Endothelial cell (in vitro differentiated cells): ENCODE measurements at regions not wholly inside any gene's neighbourhood (a gene's known extent, or its start where the extent isn't known, plus 50 kb on each side); places are given as distances from the start of the nearest gene placed in this dataset.

Experiments
- DNase-seq: peaks from one replicate; pipeline ENCODE4 v3.0.0; 2021; ENCODE audit warnings: low spot score
- H3K27ac Mint-ChIP-seq: one replicate; pipeline ENCODE4 v1.8.0; 2021; ENCODE audit warnings: mixed read lengths, inconsistent platforms; ENCODE audit not compliant: unreplicated experiment
- H3K27me3 Mint-ChIP-seq: one replicate; pipeline ENCODE4 v1.8.0; 2021; ENCODE audit warnings: mild to moderate bottlenecking, moderate library complexity, mixed read lengths, inconsistent platforms; ENCODE audit not compliant: unreplicated experiment
- H3K36me3 Mint-ChIP-seq: one replicate; pipeline ENCODE4 v1.8.0; 2021; ENCODE audit warnings: mild to moderate bottlenecking, low read depth, mixed read lengths, inconsistent platforms; ENCODE audit not compliant: unreplicated experiment
- H3K4me1 Mint-ChIP-seq: one replicate; pipeline ENCODE4 v1.8.0; 2021; ENCODE audit warnings: mild to moderate bottlenecking, mixed read lengths, inconsistent platforms; ENCODE audit not compliant: unreplicated experiment
- H3K4me3 Mint-ChIP-seq: one replicate; pipeline ENCODE4 v1.8.0; 2021; ENCODE audit warnings: mild to moderate bottlenecking, mixed read lengths, inconsistent platforms; ENCODE audit not compliant: unreplicated experiment
- H3K9me3 Mint-ChIP-seq: one replicate; pipeline ENCODE4 v1.8.0; 2021; ENCODE audit warnings: mixed read lengths, inconsistent platforms; ENCODE audit not compliant: unreplicated experiment
- TF ChIP-seq, protein P1 (sequence below): fragments of 200-600 bp; sonication (generic); IDR thresholded peaks from one replicate; pipeline ENCODE4 v1.5.0; 2021; ENCODE audit warnings: antibody characterized with exemption; ENCODE audit not compliant: unreplicated experiment

DNA sequence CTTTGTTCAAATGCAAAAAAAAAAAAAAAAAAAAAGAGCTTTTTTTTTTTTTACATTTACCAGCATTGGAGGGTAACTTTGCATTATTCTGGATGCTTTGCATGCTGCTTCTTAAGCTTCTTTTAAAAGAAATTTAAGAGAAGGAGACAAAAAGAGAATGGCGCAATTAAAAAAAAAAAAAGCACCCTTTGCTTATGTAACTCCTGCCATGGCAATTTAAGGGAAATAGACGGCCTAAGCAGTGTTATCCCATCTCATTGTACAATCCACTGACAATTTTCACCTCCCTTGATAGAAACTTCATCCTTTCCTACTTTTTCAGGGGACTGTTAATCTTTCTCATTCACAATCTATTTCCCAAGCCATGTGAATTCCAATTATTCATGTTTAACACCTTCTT lies 129.8 kb downstream of the KCTD12 start:
- H3K36me3 Mint-ChIP-seq, result no peaks in the 10 kb centered on the region
- DNase-seq, result no peak
- H3K4me1 Mint-ChIP-seq, result peaks cover 6% of the 10 kb centered on the region
- no peak overlapping the region for H3K4me3 Mint-ChIP-seq
- H3K27ac Mint-ChIP-seq, result no peak overlapping the region
- TF ChIP-seq, protein P1, sequence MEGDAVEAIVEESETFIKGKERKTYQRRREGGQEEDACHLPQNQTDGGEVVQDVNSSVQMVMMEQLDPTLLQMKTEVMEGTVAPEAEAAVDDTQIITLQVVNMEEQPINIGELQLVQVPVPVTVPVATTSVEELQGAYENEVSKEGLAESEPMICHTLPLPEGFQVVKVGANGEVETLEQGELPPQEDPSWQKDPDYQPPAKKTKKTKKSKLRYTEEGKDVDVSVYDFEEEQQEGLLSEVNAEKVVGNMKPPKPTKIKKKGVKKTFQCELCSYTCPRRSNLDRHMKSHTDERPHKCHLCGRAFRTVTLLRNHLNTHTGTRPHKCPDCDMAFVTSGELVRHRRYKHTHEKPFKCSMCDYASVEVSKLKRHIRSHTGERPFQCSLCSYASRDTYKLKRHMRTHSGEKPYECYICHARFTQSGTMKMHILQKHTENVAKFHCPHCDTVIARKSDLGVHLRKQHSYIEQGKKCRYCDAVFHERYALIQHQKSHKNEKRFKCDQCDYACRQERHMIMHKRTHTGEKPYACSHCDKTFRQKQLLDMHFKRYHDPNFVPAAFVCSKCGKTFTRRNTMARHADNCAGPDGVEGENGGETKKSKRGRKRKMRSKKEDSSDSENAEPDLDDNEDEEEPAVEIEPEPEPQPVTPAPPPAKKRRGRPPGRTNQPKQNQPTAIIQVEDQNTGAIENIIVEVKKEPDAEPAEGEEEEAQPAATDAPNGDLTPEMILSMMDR, result no peak
- H3K9me3 Mint-ChIP-seq, result no peaks in the 10 kb centered on the region
- no peaks in the 10 kb centered on the region for H3K27me3 Mint-ChIP-seq

DNA sequence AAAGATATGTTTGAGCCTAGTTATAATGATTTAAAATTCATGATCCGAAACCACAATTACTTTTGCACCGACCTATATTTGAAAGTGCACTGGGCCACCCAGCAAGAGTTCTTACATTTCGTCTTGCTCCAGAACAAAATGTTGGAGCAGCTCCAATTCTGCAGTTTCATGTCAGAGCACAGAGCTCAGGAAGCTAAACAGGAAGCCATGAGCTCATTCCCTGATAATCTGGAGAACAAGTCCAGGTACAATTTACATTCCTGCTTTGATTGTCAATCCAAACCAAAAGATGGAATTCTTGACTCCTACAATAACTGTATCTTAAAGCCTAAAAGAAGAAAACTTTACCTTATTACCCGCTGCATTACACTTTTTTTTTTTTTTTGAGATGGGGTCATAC lies 131.8 kb downstream of the KCTD12 start:
- H3K4me3 Mint-ChIP-seq, result no peak overlapping the region
- H3K4me1 Mint-ChIP-seq, result peaks cover 6% of the 10 kb centered on the region
- no peak overlapping the region for H3K27ac Mint-ChIP-seq
- no peaks in the 10 kb centered on the region for H3K36me3 Mint-ChIP-seq
- H3K9me3 Mint-ChIP-seq, result no peaks in the 10 kb centered on the region
- no peak for DNase-seq
- H3K27me3 Mint-ChIP-seq, result no peaks in the 10 kb centered on the region
- TF ChIP-seq, protein P1, result no peak

DNA sequence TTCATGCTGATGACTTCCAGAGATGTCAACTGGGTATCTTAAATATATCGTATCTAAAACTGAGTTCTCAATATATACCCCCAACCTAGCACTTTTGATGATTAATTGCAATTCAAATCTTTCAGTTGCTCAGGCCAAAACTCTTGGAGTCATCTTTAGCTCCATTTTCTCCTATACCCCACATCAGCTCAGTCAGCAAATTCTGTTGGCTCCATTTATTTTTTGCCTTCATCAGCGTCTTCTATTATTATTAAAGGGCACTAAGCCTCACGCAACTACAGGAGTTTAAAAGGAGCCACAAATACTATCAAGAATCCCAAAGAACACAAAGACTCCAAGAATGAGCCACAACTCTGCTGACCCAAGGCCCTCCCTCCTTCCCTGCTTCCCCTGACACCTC lies 134.9 kb downstream of the KCTD12 start:
- no peaks in the 10 kb centered on the region for H3K27me3 Mint-ChIP-seq
- H3K9me3 Mint-ChIP-seq, result no peaks in the 10 kb centered on the region
- DNase-seq, result no peak
- no peaks in the 10 kb centered on the region for H3K36me3 Mint-ChIP-seq
- TF ChIP-seq, protein P1, result no peak
- peaks cover 6% of the 10 kb centered on the region for H3K4me1 Mint-ChIP-seq
- H3K27ac Mint-ChIP-seq, result no peak overlapping the region
- no peak overlapping the region for H3K4me3 Mint-ChIP-seq

DNA sequence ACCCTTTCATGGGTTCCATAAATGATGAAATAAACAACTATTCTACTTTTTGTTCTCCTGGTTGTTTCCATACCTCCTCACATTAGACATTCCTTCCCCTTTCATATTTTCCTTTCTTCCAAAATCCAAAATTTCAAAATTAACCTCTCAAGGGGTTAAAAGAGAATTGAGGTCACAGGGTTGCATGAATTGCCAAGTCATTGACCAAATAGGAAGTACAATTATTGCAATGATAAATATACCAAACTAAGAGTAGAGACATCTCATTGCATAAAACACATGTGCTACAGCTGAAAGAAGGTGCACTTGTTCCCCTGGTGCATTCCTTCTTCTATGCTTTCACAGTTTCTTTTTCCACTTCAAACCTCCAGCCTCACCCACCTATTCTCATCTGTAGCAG lies 136.1 kb downstream of the KCTD12 start:
- H3K36me3 Mint-ChIP-seq, result no peaks in the 10 kb centered on the region
- no peaks in the 10 kb centered on the region for H3K9me3 Mint-ChIP-seq
- H3K27ac Mint-ChIP-seq, result no peak overlapping the region
- H3K4me1 Mint-ChIP-seq, result peaks cover 13% of the 10 kb centered on the region
- H3K27me3 Mint-ChIP-seq, result no peaks in the 10 kb centered on the region
- no peak for DNase-seq
- H3K4me3 Mint-ChIP-seq, result no peak overlapping the region
- TF ChIP-seq, protein P1, result no peak

DNA sequence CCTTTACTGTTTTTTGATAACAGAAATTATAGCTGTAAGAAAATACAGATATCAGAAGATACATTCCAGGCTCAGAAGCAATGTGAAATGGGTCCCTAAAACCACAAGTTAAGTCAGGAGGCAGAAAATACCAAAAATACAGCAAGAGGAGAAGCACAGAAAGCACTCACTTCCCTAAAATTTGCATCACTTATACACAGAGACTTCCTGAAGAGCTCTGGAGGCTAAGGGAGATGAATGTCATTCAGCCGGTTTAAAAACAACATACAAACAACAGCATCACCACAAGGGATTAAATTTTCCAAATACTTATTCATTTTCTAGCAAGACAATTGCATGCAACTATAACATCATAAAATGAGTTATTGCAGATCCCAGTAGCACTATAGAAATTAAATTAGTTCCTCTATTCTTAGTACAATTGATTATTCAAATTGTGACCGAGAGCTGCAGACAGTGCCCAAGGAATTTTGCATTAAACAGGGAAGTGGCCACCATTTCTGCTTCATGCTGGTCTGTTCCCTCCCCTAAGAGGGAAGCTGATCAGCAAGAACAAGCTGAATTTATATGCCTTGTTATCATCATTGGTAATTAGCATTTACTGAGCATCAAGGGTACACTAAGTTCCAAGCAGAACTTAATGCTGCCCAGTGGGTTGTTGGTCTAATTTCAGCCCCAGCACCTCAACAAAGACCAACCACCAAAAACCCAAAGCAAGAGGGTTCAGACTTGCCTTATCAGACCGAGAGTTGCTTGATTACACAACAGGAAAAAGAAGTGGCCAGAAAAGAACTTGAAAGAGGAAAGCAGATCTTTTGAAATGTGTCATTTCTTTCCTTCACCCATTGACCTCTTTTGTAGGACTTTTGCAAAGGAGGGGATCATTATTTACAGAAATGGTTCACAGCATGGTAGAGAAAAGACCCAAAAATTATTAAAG lies 140.7 kb downstream of the KCTD12 start:
- Mint-ChIP-seq H3K36me3 (no peaks in the 10 kb centered on the region), H3K4me1 (peaks cover 7% of the 10 kb centered on the region), H3K27me3 (no peaks in the 10 kb centered on the region), H3K27ac (no peak overlapping the region), H3K9me3 (no peaks in the 10 kb centered on the region), H3K4me3 (no peak overlapping the region)
- TF ChIP-seq, protein P1, result no peak
- no peak for DNase-seq
